Vagina (tissue), 2 donors: ENCODE measurements at regions not wholly inside any gene's neighbourhood (a gene's known extent, or its start where the extent isn't known, plus 50 kb on each side); places are given as distances from the start of the nearest gene placed in this dataset.

ENCODE experiments used
- DNase-seq, 2 donors: peaks; one replicate each; pipeline ENCODE4 v3.0.0-alpha.2; 2017; ENCODE audit errors: extremely low spot score in 2 of 2
- H3K27ac ChIP-seq: fragments of 200-600 bp; sonication (generic); one replicate; pipeline ENCODE4 v1.5.1; 2019
- H3K27me3 ChIP-seq: fragments of 200-600 bp; sonication (generic); one replicate; pipeline ENCODE4 v1.5.1; 2019
- H3K36me3 ChIP-seq, 2 donors: fragments of 200-600 bp; sonication (generic); one replicate each; pipeline ENCODE4 v1.5.1; 2017 to 2019
- H3K4me1 ChIP-seq: fragments of 200-600 bp; sonication (generic); one replicate; pipeline ENCODE4 v1.5.1; 2019
- H3K4me3 ChIP-seq, 2 donors: fragments of 200-600 bp; sonication (generic); 1 replicate in 1 of 2; 2 replicates in 1 of 2; pipeline ENCODE4 v1.5.1; 2016 to 2019
- H3K9me3 ChIP-seq: fragments of 200-600 bp; sonication (generic); one replicate; pipeline ENCODE4 v1.5.1; 2019
- CTCF ChIP-seq, 3 experiments: fragments of 450-650 bp in 2 of 3; fragments of 200-600 bp in 1 of 3; sonication (generic) in 1 of 3; IDR thresholded peaks; one replicate each; pipeline ENCODE4 v1.5.1; 2017 to 2019; ENCODE audit warnings: antibody characterized with exemption in 3 of 3, mild to moderate bottlenecking in 2 of 3, moderate library complexity in 2 of 3
- POLR2A ChIP-seq, 2 donors: fragments of 450-650 bp; IDR thresholded peaks; one replicate each; pipeline ENCODE4 v1.6.1; 2017; ENCODE audit warnings: antibody characterized with exemption in 2 of 2, mild to moderate bottlenecking in 2 of 2, moderate library complexity in 2 of 2
- POLR2AphosphoS5 ChIP-seq, 2 donors: sonication (generic); formaldehyde crosslinking; IDR thresholded peaks; one replicate each; pipeline ENCODE4 v1.9.0; 2017; ENCODE audit warnings: antibody characterized with exemption in 2 of 2, mild to moderate bottlenecking in 2 of 2, low read depth in 1 of 2; ENCODE audit not compliant: insufficient read depth in 1 of 2
- intact Hi-C: fragments of 100-400 bp; cut with DNase I; formaldehyde crosslinking; loops from one replicate; pipeline ENCODE4 v1.15.1; 2023

- H3K27ac ChIP-seq = no peak overlapping the region
- no peak for TF ChIP-seq POLR2A (IDR thresholded peaks at IDR 0.05)
- TF ChIP-seq POLR2AphosphoS5 (IDR thresholded peaks at IDR 0.05; ENCODE audit: insufficient read depth in 1 of 2, low read depth in 1 of 2) = no peak
- TF ChIP-seq CTCF (IDR thresholded peaks at IDR 0.05) = no peak
- no peaks in the 10 kb centered on the region for H3K27me3 ChIP-seq
- H3K9me3 ChIP-seq = no peaks in the 10 kb centered on the region
- no peak for DNase-seq
- H3K4me1 ChIP-seq = no peaks in the 10 kb centered on the region
- no peaks in the 10 kb centered on the region for H3K36me3 ChIP-seq
- intact Hi-C loops = no loop called here
- no peak overlapping the region for H3K4me3 ChIP-seq
These were observed 74.7 kb upstream of the AMN1 start for GRCh38 chr12:31803306-31804184.

- H3K27ac ChIP-seq = no peak overlapping the region
- no peak for TF ChIP-seq POLR2AphosphoS5 (IDR thresholded peaks at IDR 0.05; ENCODE audit: insufficient read depth in 1 of 2, low read depth in 1 of 2)
- no peak for TF ChIP-seq POLR2A (IDR thresholded peaks at IDR 0.05)
- TF ChIP-seq CTCF (IDR thresholded peaks at IDR 0.05) = no peak
- no peaks in the 10 kb centered on the region for H3K9me3 ChIP-seq
- H3K36me3 ChIP-seq = no peaks in the 10 kb centered on the region
- DNase-seq = no peak
- H3K4me1 ChIP-seq = no peaks in the 10 kb centered on the region
- no peaks in the 10 kb centered on the region for H3K27me3 ChIP-seq
- intact Hi-C loops = no loop called here
- no peak overlapping the region for H3K4me3 ChIP-seq
These were observed 73.1 kb upstream of the AMN1 start for GRCh38 chr12:31801872-31802271.

- H3K36me3 ChIP-seq = no peaks in the 10 kb centered on the region
- no peaks in the 10 kb centered on the region for H3K4me1 ChIP-seq
- TF ChIP-seq CTCF (IDR thresholded peaks at IDR 0.05) (no peak), POLR2A (IDR thresholded peaks at IDR 0.05) (no peak), POLR2AphosphoS5 (IDR thresholded peaks at IDR 0.05; ENCODE audit: insufficient read depth in 1 of 2, low read depth in 1 of 2) (no peak)
- no peaks in the 10 kb centered on the region for H3K9me3 ChIP-seq
- H3K27ac ChIP-seq = no peak overlapping the region
- intact Hi-C loops = no loop called here
- H3K4me3 ChIP-seq = no peak overlapping the region
- DNase-seq = no peak
- H3K27me3 ChIP-seq = no peaks in the 10 kb centered on the region
These were observed 68.5 kb upstream of the AMN1 start for GRCh38 chr12:31797230-31797872.

- Histone ChIP-seq H3K27ac (no peak overlapping the region), H3K36me3 (no peaks in the 10 kb centered on the region), H3K4me3 (no peak overlapping the region), H3K9me3 (no peaks in the 10 kb centered on the region), H3K27me3 (no peaks in the 10 kb centered on the region), H3K4me1 (no peaks in the 10 kb centered on the region)
- TF ChIP-seq CTCF (IDR thresholded peaks at IDR 0.05) = no peak
- TF ChIP-seq POLR2A (IDR thresholded peaks at IDR 0.05) = no peak
- no peak for TF ChIP-seq POLR2AphosphoS5 (IDR thresholded peaks at IDR 0.05; ENCODE audit: insufficient read depth in 1 of 2, low read depth in 1 of 2)
- intact Hi-C loops = no loop called here
- no peak for DNase-seq
These were observed 67.6 kb upstream of the AMN1 start for GRCh38 chr12:31796270-31796951.
